Lower leg skin (tissue), 3 donors: ENCODE measurements at regions not wholly inside any gene's neighbourhood (a gene's known extent, or its start where the extent isn't known, plus 50 kb on each side); places are given as distances from the start of the nearest gene placed in this dataset.

Source experiments
- POLR2A ChIP-seq, 2 donors: fragments of 450-650 bp; IDR thresholded peaks; one replicate each; pipeline ENCODE4 v1.6.1; 2016 to 2017; ENCODE audit warnings: antibody characterized with exemption in 2 of 2, mild to moderate bottlenecking in 1 of 2, moderate library complexity in 1 of 2
- TF ChIP-seq, protein P1 (sequence below), 3 donors: fragments of 450-650 bp; IDR thresholded peaks; one replicate each; pipeline ENCODE4 v1.5.1; 2016; ENCODE audit warnings: antibody characterized with exemption in 3 of 3, mild to moderate bottlenecking in 3 of 3, moderate library complexity in 2 of 3

DNA sequence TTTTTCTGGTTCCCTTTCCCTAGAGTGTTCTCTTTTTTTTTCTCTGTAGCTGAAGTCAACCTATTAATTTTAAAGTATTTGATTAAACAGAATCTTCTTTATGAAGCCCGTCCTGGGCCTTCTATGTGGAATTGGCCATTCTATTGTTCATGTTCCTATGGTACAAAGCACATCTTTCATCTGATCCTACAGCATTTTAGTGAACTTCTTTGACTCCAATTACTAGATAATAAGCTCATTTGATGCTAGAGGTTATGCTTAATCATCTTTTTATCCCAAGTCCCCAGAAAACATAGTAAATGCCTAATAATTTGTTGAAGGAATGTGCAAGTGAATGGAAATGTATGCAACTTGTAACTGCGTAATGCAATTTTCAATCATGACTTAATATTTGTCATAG, 472.0 kb upstream of the KLF6 start:
- TF ChIP-seq POLR2A (IDR thresholded peaks at IDR 0.05), result no peak
- TF ChIP-seq, protein P1, sequence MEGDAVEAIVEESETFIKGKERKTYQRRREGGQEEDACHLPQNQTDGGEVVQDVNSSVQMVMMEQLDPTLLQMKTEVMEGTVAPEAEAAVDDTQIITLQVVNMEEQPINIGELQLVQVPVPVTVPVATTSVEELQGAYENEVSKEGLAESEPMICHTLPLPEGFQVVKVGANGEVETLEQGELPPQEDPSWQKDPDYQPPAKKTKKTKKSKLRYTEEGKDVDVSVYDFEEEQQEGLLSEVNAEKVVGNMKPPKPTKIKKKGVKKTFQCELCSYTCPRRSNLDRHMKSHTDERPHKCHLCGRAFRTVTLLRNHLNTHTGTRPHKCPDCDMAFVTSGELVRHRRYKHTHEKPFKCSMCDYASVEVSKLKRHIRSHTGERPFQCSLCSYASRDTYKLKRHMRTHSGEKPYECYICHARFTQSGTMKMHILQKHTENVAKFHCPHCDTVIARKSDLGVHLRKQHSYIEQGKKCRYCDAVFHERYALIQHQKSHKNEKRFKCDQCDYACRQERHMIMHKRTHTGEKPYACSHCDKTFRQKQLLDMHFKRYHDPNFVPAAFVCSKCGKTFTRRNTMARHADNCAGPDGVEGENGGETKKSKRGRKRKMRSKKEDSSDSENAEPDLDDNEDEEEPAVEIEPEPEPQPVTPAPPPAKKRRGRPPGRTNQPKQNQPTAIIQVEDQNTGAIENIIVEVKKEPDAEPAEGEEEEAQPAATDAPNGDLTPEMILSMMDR (IDR thresholded peaks at IDR 0.05), result no peak
